Activated naive CD4-positive, alpha-beta T cell treated with anti-CD3 and anti-CD28 coated beads, Interleukin-2, amount 10 ng/mL, durations not matched to agents 7 days and 5 days (primary cell): ENCODE measurements at regions not wholly inside any gene's neighbourhood (a gene's known extent, or its start where the extent isn't known, plus 50 kb on each side); places are given as distances from the start of the nearest gene placed in this dataset.
"Not testable (repeated sequence)": the region's sequence is repeated elsewhere in the genome, so short reads cannot be mapped to it uniquely, and the experiment has no call there.

ENCODE experiments used
- CTCF ChIA-PET: fragments of 350-600 bp; sonication (Branson Sonifier 250); formaldehyde crosslinking; loops from one replicate; lab custom pipeline; 2021; ENCODE audit warnings: antibody characterized with exemption; lab: Charles Lee
- DNase-seq: peaks from one replicate; pipeline ENCODE4 v3.0.0-alpha.2; 2020
- H3K27ac Mint-ChIP-seq: one replicate; pipeline ENCODE4 v1.8.0; 2021; ENCODE audit warnings: mild to moderate bottlenecking, moderate library complexity, mixed read lengths
- H3K27me3 Mint-ChIP-seq: one replicate; pipeline ENCODE4 v1.8.0; 2021; ENCODE audit warnings: mild to moderate bottlenecking, mixed read lengths
- H3K36me3 Mint-ChIP-seq: one replicate; pipeline ENCODE4 v1.8.0; 2021; ENCODE audit warnings: mixed read lengths
- H3K4me1 Mint-ChIP-seq: one replicate; pipeline ENCODE4 v1.8.0; 2021; ENCODE audit warnings: mixed read lengths
- H3K4me3 Mint-ChIP-seq: one replicate; pipeline ENCODE4 v1.8.0; 2021; ENCODE audit warnings: mild to moderate bottlenecking, moderate library complexity, mixed read lengths
- H3K9me3 Mint-ChIP-seq: one replicate; pipeline ENCODE4 v1.8.0; 2021; ENCODE audit warnings: mixed read lengths

DNA sequence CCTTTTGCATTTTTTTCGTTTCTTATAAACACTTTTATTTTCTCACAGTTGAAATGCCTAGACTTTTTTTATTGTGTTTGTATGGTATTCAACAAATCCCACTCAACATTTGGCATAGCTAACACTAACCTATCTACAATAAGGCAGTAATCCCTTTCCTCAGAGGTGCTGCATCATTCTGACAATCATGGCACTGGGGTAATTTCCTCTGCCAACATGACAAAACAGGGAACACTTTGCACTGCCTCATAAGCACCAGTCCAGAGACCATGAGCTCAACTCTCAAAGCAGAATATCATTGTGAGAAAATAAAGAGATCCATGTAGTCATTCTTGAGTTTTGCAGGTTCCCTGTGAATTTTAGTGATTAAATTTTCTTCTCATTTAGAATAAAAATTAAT lies 183.8 kb upstream of the INTU start:
- DNase-seq: no peak
- Mint-ChIP-seq H3K27ac (no peak overlapping the region), H3K4me1 (no peaks in the 10 kb centered on the region), H3K36me3 (no peaks in the 10 kb centered on the region), H3K9me3 (no peaks in the 10 kb centered on the region), H3K27me3 (no peaks in the 10 kb centered on the region), H3K4me3 (no peak overlapping the region)
- CTCF ChIA-PET: no interaction called here

GRCh38 chr4:127449449-127449848 lies 183.3 kb upstream of the INTU start:
- H3K27me3 Mint-ChIP-seq: no peaks in the 10 kb centered on the region
- no peak overlapping the region for H3K27ac Mint-ChIP-seq
- H3K9me3 Mint-ChIP-seq: no peaks in the 10 kb centered on the region
- H3K4me3 Mint-ChIP-seq: no peak overlapping the region
- CTCF ChIA-PET: no interaction called here
- no peak for DNase-seq
- H3K36me3 Mint-ChIP-seq: no peaks in the 10 kb centered on the region
- H3K4me1 Mint-ChIP-seq: no peaks in the 10 kb centered on the region

DNA sequence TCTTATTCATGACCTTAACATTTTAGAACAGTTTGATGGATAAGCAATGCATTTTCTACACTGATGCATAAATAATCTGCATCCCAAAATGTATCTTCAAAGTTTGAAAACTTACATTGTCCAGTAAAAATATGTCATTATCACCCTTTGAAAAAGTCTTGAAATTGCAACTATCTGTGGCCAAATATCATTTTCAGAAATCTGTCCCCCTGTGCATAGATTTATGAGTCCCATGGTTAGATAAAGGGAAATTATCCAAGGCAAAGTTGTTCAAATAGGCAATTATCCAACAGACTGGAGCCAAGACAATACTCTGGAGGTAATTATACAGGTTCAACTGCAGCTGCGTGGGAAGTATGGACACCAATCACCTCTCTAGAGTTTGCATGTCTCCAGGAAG lies 182.5 kb upstream of the INTU start:
- Mint-ChIP-seq H3K27me3 (no peaks in the 10 kb centered on the region), H3K4me3 (no peak overlapping the region), H3K4me1 (no peaks in the 10 kb centered on the region), H3K9me3 (no peaks in the 10 kb centered on the region), H3K27ac (no peak overlapping the region), H3K36me3 (no peaks in the 10 kb centered on the region)
- DNase-seq: no peak
- CTCF ChIA-PET: no interaction called here

DNA sequence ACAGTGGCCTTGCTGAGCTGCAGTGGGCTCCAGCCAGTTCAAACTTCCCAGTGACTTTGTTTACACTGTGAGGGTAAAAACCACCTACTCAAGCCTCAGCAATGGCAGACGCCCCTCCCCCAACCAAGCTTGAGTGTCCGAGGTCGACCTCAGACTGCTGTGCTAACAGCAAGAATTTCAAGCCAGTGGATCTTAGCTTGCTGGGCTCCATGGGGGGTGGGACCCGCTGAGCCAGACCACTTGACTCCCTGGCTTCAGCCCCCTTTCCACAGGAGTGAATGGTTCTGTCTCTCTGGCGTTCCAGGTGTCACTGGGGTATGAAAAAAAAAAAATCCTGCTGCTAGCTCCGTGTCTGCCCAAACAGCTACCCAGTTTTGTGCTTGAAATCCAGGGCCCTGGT lies 168.9 kb upstream of the INTU start:
- CTCF ChIA-PET: no interaction called here

DNA sequence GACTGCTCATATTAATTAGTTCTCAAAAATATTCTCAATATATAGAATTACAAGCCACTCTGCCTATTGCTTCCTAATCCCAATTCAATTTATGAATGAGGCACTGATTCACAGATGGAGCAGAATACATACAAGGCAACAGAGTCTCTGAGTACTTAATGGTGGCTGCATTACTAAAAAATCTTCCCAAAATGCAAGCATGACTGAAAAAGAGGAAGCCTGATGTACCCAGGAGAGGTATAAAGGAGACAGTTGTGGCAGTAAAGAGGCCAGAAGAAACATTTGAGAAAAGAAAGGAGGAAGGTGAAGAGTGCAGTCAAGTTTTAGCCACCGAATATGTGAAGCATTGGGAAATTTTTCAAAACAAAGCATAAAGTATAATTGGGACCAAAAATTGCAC lies 163.2 kb upstream of the INTU start:
- peaks cover 3% of the 10 kb centered on the region for H3K9me3 Mint-ChIP-seq
- CTCF ChIA-PET: no interaction called here
- no peaks in the 10 kb centered on the region for H3K27me3 Mint-ChIP-seq
- no peak overlapping the region for H3K27ac Mint-ChIP-seq
- no peaks in the 10 kb centered on the region for H3K36me3 Mint-ChIP-seq
- H3K4me3 Mint-ChIP-seq: no peak overlapping the region
- no peak for DNase-seq
- H3K4me1 Mint-ChIP-seq: no peaks in the 10 kb centered on the region

More for the DNA sequence above, 168.9 kb upstream of the INTU start:
- no peak for DNase-seq
- Mint-ChIP-seq H3K27ac (no peak overlapping the region), H3K4me1 (no peaks in the 10 kb centered on the region), H3K27me3 (no peaks in the 10 kb centered on the region), H3K36me3 (no peaks in the 10 kb centered on the region), H3K4me3 (no peak overlapping the region), H3K9me3 (peaks cover 4% of the 10 kb centered on the region)

DNA sequence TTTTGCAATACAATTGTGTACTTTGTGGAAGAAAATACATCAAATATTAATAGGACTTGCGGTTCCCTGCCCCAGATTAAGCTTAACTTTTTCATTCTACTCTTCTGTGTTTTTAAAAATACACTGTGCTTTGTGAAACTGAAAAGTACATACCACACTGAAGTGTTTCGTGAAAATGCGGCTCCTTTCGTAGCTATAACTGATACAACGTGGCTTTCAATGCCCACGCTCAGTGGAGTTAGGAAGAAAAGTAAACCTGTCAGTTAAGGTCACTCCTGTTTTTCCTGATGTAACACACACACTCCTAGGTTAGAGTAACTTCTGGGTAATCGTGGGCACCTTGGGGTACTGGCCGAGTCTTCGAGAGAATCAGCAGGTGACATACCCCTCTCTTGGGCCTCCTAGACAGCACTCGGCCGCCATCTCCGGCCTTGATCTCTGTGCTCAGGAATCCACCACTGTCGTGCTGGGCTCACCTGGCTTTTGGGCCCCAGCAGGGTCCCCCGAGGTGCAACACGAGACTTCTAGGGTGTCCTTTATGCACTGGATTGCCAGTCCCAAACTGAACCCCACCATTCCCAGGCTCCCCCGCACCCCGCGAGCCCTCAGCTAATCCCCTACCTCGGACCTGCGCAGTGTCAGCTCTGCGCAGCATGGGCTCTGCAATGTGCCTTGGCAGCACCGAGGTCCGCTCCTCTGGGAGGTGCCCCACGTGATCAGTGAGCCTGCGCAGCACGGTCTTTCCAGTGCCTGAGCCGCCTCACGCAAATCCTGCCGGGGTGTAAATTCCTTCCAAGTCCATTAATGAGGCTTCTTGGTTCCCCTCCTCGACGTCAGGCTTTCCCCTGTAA lies 162.6 kb upstream of the INTU start:
- CTCF ChIA-PET: no interaction called here
- Mint-ChIP-seq H3K36me3 (no peaks in the 10 kb centered on the region), H3K27me3 (no peaks in the 10 kb centered on the region), H3K9me3 (peaks cover 3% of the 10 kb centered on the region), H3K27ac (no peak overlapping the region), H3K4me1 (no peaks in the 10 kb centered on the region), H3K4me3 (no peak overlapping the region)
- no peak for DNase-seq

- H3K27me3 Mint-ChIP-seq, H3K4me1 Mint-ChIP-seq, H3K27ac Mint-ChIP-seq, CTCF ChIA-PET, H3K4me3 Mint-ChIP-seq, DNase-seq, H3K36me3 Mint-ChIP-seq, H3K9me3 Mint-ChIP-seq: not testable (repeated sequence)
Measured at GRCh38 chr4:127478271-127478670, 154.5 kb upstream of the INTU start.

- Mint-ChIP-seq H3K4me3 (no peak overlapping the region), H3K36me3 (no peaks in the 10 kb centered on the region), H3K27me3 (no peaks in the 10 kb centered on the region), H3K27ac (no peak overlapping the region), H3K9me3 (no peaks in the 10 kb centered on the region), H3K4me1 (no peaks in the 10 kb centered on the region)
- CTCF ChIA-PET: no interaction called here
- DNase-seq: no peak
Measured at GRCh38 chr4:127479031-127479622, 153.6 kb upstream of the INTU start.

- no peak for DNase-seq
- CTCF ChIA-PET: no interaction called here
- Mint-ChIP-seq H3K36me3 (no peaks in the 10 kb centered on the region), H3K27ac (no peak overlapping the region), H3K4me3 (no peak overlapping the region), H3K4me1 (no peaks in the 10 kb centered on the region), H3K27me3 (no peaks in the 10 kb centered on the region), H3K9me3 (no peaks in the 10 kb centered on the region)
Measured at GRCh38 chr4:127482049-127482448, 150.7 kb upstream of the INTU start.

GRCh38 chr4:127484117-127484516 lies 148.6 kb upstream of the INTU start:
- Mint-ChIP-seq H3K27me3 (no peaks in the 10 kb centered on the region), H3K27ac (no peak overlapping the region), H3K9me3 (no peaks in the 10 kb centered on the region), H3K4me1 (no peaks in the 10 kb centered on the region), H3K4me3 (no peak overlapping the region), H3K36me3 (no peaks in the 10 kb centered on the region)
- no peak for DNase-seq
- CTCF ChIA-PET: no interaction called here

- H3K4me3 Mint-ChIP-seq: no peak overlapping the region
- H3K9me3 Mint-ChIP-seq: no peaks in the 10 kb centered on the region
- DNase-seq: no peak
- H3K27ac Mint-ChIP-seq: no peak overlapping the region
- no peaks in the 10 kb centered on the region for H3K4me1 Mint-ChIP-seq
- H3K27me3 Mint-ChIP-seq: no peaks in the 10 kb centered on the region
- CTCF ChIA-PET: no interaction called here
- no peaks in the 10 kb centered on the region for H3K36me3 Mint-ChIP-seq
Measured at GRCh38 chr4:127486248-127486647, 146.5 kb upstream of the INTU start.

DNA sequence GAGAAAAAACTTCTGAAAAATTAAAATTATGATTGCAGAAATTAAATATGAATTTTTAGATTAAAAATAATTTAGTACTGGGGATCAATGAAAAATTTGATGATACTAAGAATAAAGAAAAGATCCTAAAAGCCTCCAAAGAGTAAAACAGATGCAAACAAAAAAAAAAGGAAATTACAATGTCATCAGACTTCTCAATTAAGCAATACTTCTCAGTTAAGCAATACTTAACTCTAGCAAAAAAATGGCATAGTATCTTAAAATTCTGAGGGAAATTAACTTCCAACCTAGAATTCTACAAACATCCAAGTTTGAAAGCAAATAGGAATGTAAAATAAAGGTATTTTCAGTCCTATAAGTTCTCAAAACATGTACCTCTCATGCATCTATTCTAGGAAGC lies 141.2 kb upstream of the INTU start:
- Mint-ChIP-seq H3K27me3 (no peaks in the 10 kb centered on the region), H3K4me1 (no peaks in the 10 kb centered on the region), H3K27ac (no peak overlapping the region), H3K36me3 (no peaks in the 10 kb centered on the region), H3K9me3 (no peaks in the 10 kb centered on the region), H3K4me3 (no peak overlapping the region)
- DNase-seq: no peak
- CTCF ChIA-PET: no interaction called here

DNA sequence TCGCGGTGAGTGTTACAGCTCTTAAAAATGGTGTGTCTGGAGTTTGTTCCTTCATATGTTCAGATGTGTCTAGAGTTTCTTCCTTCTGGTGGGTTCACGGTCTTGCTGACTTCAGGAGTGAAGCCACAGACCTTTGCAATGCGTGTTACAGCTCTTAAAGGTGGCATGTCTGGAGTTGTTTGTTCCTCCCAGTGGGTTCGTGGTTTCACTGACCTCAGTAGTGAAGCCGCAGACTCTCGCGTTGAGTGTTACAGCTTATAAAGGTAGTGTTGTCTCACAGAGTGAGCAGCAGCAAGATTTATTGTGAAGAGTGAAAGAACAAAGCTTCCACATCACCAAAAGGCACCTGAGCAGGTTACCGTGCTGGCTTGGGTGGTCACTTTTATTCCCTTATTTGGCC lies 135.9 kb upstream of the INTU start:
- CTCF ChIA-PET, H3K36me3 Mint-ChIP-seq, H3K27me3 Mint-ChIP-seq, H3K9me3 Mint-ChIP-seq, DNase-seq, H3K4me1 Mint-ChIP-seq, H3K4me3 Mint-ChIP-seq, H3K27ac Mint-ChIP-seq: not testable (repeated sequence)

GRCh38 chr4:127498366-127498765 lies 134.4 kb upstream of the INTU start:
- CTCF ChIA-PET: no interaction called here
- no peak for DNase-seq
- no peak overlapping the region for H3K4me3 Mint-ChIP-seq
- H3K36me3 Mint-ChIP-seq: no peaks in the 10 kb centered on the region
- peaks cover 2% of the 10 kb centered on the region for H3K9me3 Mint-ChIP-seq
- no peak overlapping the region for H3K27ac Mint-ChIP-seq
- H3K4me1 Mint-ChIP-seq: no peaks in the 10 kb centered on the region
- no peaks in the 10 kb centered on the region for H3K27me3 Mint-ChIP-seq

GRCh38 chr4:127500242-127500641 lies 132.5 kb upstream of the INTU start:
- CTCF ChIA-PET: no interaction called here
- no peak for DNase-seq
- Mint-ChIP-seq H3K27me3 (no peaks in the 10 kb centered on the region), H3K36me3 (no peaks in the 10 kb centered on the region), H3K9me3 (peaks cover 2% of the 10 kb centered on the region), H3K4me3 (no peak overlapping the region), H3K27ac (no peak overlapping the region), H3K4me1 (no peaks in the 10 kb centered on the region)
